Parathyroid adenoma (tissue), 2 donors: ENCODE measurements at regions not wholly inside any gene's neighbourhood (a gene's known extent, or its start where the extent isn't known, plus 50 kb on each side); places are given as distances from the start of the nearest gene placed in this dataset.

Source experiments
- H2AFZ ChIP-seq: fragments of 300-600 bp; sonication (generic); one replicate; pipeline ENCODE4 v1.7.0; 2017; ENCODE audit warnings: antibody characterized with exemption, mild to moderate bottlenecking
- H3K27ac ChIP-seq: fragments of 300-600 bp; sonication (generic); one replicate; pipeline ENCODE4 v1.7.0; 2017
- H3K27me3 ChIP-seq: fragments of 300-600 bp; sonication (generic); one replicate; pipeline ENCODE4 v1.7.0; 2017; ENCODE audit warnings: low read length; ENCODE audit not compliant: control insufficient read depth, insufficient read depth
- H3K36me3 ChIP-seq: fragments of 300-600 bp; sonication (generic); one replicate; pipeline ENCODE4 v1.7.0; 2017; ENCODE audit warnings: low read length; ENCODE audit not compliant: control insufficient read depth, insufficient read depth
- H3K4me1 ChIP-seq: fragments of 300-600 bp; sonication (generic); one replicate; pipeline ENCODE4 v1.7.0; 2017; ENCODE audit warnings: control low read depth
- H3K4me2 ChIP-seq: fragments of 300-600 bp; sonication (generic); one replicate; pipeline ENCODE4 v1.7.0; 2017; ENCODE audit warnings: low read length
- H3K4me3 ChIP-seq: fragments of 300-600 bp; sonication (generic); one replicate; pipeline ENCODE4 v1.7.0; 2017; ENCODE audit warnings: low read depth, low read length
- H3K79me2 ChIP-seq: fragments of 300-600 bp; sonication (generic); one replicate; pipeline ENCODE4 v1.7.0; 2017; ENCODE audit warnings: control low read depth
- H3K9ac ChIP-seq: fragments of 300-600 bp; sonication (generic); one replicate; pipeline ENCODE4 v1.7.0; 2017; ENCODE audit warnings: mild to moderate bottlenecking
- H3K9me3 ChIP-seq: fragments of 300-600 bp; sonication (generic); one replicate; pipeline ENCODE4 v1.7.0; 2017; ENCODE audit warnings: low read length; ENCODE audit not compliant: control insufficient read depth
- CTCF ChIP-seq: fragments of 300-600 bp; sonication (generic); IDR thresholded peaks from one replicate; pipeline ENCODE4 v1.7.0; 2017; ENCODE audit warnings: antibody characterized with exemption, mild to moderate bottlenecking
- donor health status: primary hyperparathyroidism.

GRCh38 chr5:162444129-162444762 lies 376.7 kb downstream of the GABRG2 start:
- TF ChIP-seq CTCF = no peak
- Histone ChIP-seq H3K9ac (no peak overlapping the region), H3K36me3 (no peaks in the 10 kb centered on the region), H3K4me2 (no peak overlapping the region), H3K27ac (no peak overlapping the region), H3K4me3 (no peak overlapping the region), H3K79me2 (no peaks in the 10 kb centered on the region), H3K4me1 (no peaks in the 10 kb centered on the region), H3K9me3 (no peaks in the 10 kb centered on the region), H2AFZ (no peak overlapping the region), H3K27me3 (no peaks in the 10 kb centered on the region)

- H3K4me1 ChIP-seq = no peaks in the 10 kb centered on the region
- H2AFZ ChIP-seq = no peak overlapping the region
- H3K9me3 ChIP-seq = no peaks in the 10 kb centered on the region
- H3K27ac ChIP-seq = no peak overlapping the region
- TF ChIP-seq CTCF = no peak
- no peak overlapping the region for H3K9ac ChIP-seq
- H3K27me3 ChIP-seq = no peaks in the 10 kb centered on the region
- no peaks in the 10 kb centered on the region for H3K79me2 ChIP-seq
- no peak overlapping the region for H3K4me2 ChIP-seq
- no peaks in the 10 kb centered on the region for H3K36me3 ChIP-seq
- no peak overlapping the region for H3K4me3 ChIP-seq
Measured at GRCh38 chr5:162456086-162456485, 388.5 kb downstream of the GABRG2 start.

GRCh38 chr5:162466011-162466410 lies 398.4 kb downstream of the GABRG2 start:
- H2AFZ ChIP-seq = no peak overlapping the region
- no peak overlapping the region for H3K27ac ChIP-seq
- TF ChIP-seq CTCF = no peak
- no peaks in the 10 kb centered on the region for H3K36me3 ChIP-seq
- no peak overlapping the region for H3K4me2 ChIP-seq
- H3K27me3 ChIP-seq = no peaks in the 10 kb centered on the region
- no peaks in the 10 kb centered on the region for H3K79me2 ChIP-seq
- no peaks in the 10 kb centered on the region for H3K4me1 ChIP-seq
- H3K9ac ChIP-seq = no peak overlapping the region
- no peak overlapping the region for H3K4me3 ChIP-seq
- H3K9me3 ChIP-seq = no peaks in the 10 kb centered on the region

- no peaks in the 10 kb centered on the region for H3K79me2 ChIP-seq
- no peak overlapping the region for H3K9ac ChIP-seq
- H3K27ac ChIP-seq = no peak overlapping the region
- no peaks in the 10 kb centered on the region for H3K9me3 ChIP-seq
- no peak overlapping the region for H3K4me2 ChIP-seq
- no peak for TF ChIP-seq CTCF
- H3K27me3 ChIP-seq = no peaks in the 10 kb centered on the region
- H3K4me1 ChIP-seq = no peaks in the 10 kb centered on the region
- H3K36me3 ChIP-seq = no peaks in the 10 kb centered on the region
- no peak overlapping the region for H3K4me3 ChIP-seq
- H2AFZ ChIP-seq = no peak overlapping the region
Measured at GRCh38 chr5:162473041-162473714, 405.6 kb downstream of the GABRG2 start.

- Histone ChIP-seq H3K79me2 (no peaks in the 10 kb centered on the region), H3K36me3 (no peaks in the 10 kb centered on the region), H3K4me1 (no peaks in the 10 kb centered on the region), H3K4me2 (no peak overlapping the region), H3K9ac (no peak overlapping the region), H3K4me3 (no peak overlapping the region), H3K27ac (no peak overlapping the region), H2AFZ (no peak overlapping the region), H3K27me3 (no peaks in the 10 kb centered on the region), H3K9me3 (no peaks in the 10 kb centered on the region)
- no peak for TF ChIP-seq CTCF
Measured at GRCh38 chr5:162474239-162474638, 406.7 kb downstream of the GABRG2 start.
